Thymus (tissue), 11 donors: ENCODE measurements at regions not wholly inside any gene's neighbourhood (a gene's known extent, or its start where the extent isn't known, plus 50 kb on each side); places are given as distances from the start of the nearest gene placed in this dataset.

Source experiments
- DNase-seq, 9 donors: peaks; one replicate each; pipeline ENCODE4 v3.0.0-alpha.2; 2013; ENCODE audit warnings: low spot score in 9 of 9, low read depth in 6 of 9, missing footprints in 1 of 9
- H3K27ac ChIP-seq, 2 donors: one replicate each; pipeline ENCODE4 v1.5.1; 2013; ENCODE audit warnings: control low read depth in 1 of 2, low read depth in 1 of 2, low read length in 1 of 2, mild to moderate bottlenecking in 1 of 2, moderate library complexity in 1 of 2
- H3K27me3 ChIP-seq, 2 donors: one replicate each; pipeline ENCODE4 v1.5.1; 2013; ENCODE audit warnings: low read length in 1 of 2; ENCODE audit not compliant: control insufficient read depth in 2 of 2, insufficient read depth in 1 of 2
- H3K36me3 ChIP-seq, 2 donors: one replicate each; pipeline ENCODE4 v1.5.1; 2013; ENCODE audit warnings: low read length in 1 of 2, mild to moderate bottlenecking in 1 of 2, moderate library complexity in 1 of 2; ENCODE audit not compliant: control insufficient read depth in 2 of 2, insufficient read depth in 2 of 2
- H3K4me1 ChIP-seq, 2 donors: one replicate each; pipeline ENCODE4 v1.5.1; 2013; ENCODE audit warnings: low read length in 2 of 2; ENCODE audit not compliant: control insufficient read depth in 2 of 2, insufficient read depth in 2 of 2
- H3K4me3 ChIP-seq, 2 donors: one replicate each; pipeline ENCODE4 v1.5.1; 2013; ENCODE audit warnings: low read length in 2 of 2, control low read depth in 1 of 2, mild to moderate bottlenecking in 1 of 2
- H3K9me3 ChIP-seq, 2 donors: one replicate each; pipeline ENCODE4 v1.5.1; 2013; ENCODE audit warnings: low read length in 1 of 2, mild to moderate bottlenecking in 1 of 2; ENCODE audit not compliant: control insufficient read depth in 2 of 2, insufficient read depth in 1 of 2
- WGBS: extraction: QIAGEN DNeasy Blood & Tissue Kit; methylation state at CpG from one replicate; pipeline ENCODE4 v1.1.7; 2013; 5-methylcytosine and 5-hydroxymethylcytosine counted together
- donor health status: healthy.

- no peaks in the 10 kb centered on the region for H3K9me3 ChIP-seq
- peak in 4 of 9 donors; percentile 5 to 30 (median 7) for DNase-seq
- no peaks in the 10 kb centered on the region for H3K4me1 ChIP-seq
- no peaks in the 10 kb centered on the region for H3K36me3 ChIP-seq
- WGBS = 94% methylated on average over 6 of the region's 6 CpGs
- H3K27me3 ChIP-seq = no peaks in the 10 kb centered on the region
- no peak overlapping the region for H3K4me3 ChIP-seq
- H3K27ac ChIP-seq = no peak overlapping the region
Observed at GRCh38 chr16:79997257-79997656, 396.7 kb upstream of the MAF start.

- WGBS = 95% methylated on average over 3 of the region's 3 CpGs
- Histone ChIP-seq H3K4me1 (no peaks in the 10 kb centered on the region), H3K36me3 (no peaks in the 10 kb centered on the region), H3K9me3 (no peaks in the 10 kb centered on the region), H3K27me3 (no peaks in the 10 kb centered on the region), H3K4me3 (no peak overlapping the region), H3K27ac (no peak overlapping the region)
- DNase-seq = no peak
Observed at GRCh38 chr16:79996321-79996720, 395.8 kb upstream of the MAF start.

- Histone ChIP-seq H3K27me3 (no peaks in the 10 kb centered on the region), H3K4me3 (no peak overlapping the region), H3K9me3 (no peaks in the 10 kb centered on the region), H3K4me1 (no peaks in the 10 kb centered on the region), H3K36me3 (no peaks in the 10 kb centered on the region), H3K27ac (no peak overlapping the region)
- WGBS = 97% methylated on average over 7 of the region's 7 CpGs
- no peak for DNase-seq
Observed at GRCh38 chr16:79995315-79995714, 394.8 kb upstream of the MAF start.

- Histone ChIP-seq H3K27ac (no peak overlapping the region), H3K27me3 (no peaks in the 10 kb centered on the region), H3K36me3 (no peaks in the 10 kb centered on the region), H3K4me3 (no peak overlapping the region), H3K4me1 (no peaks in the 10 kb centered on the region), H3K9me3 (no peaks in the 10 kb centered on the region)
- DNase-seq = no peak
- 84% methylated on average over 5 of the region's 5 CpGs for WGBS
Observed at GRCh38 chr16:79994418-79994817, 393.9 kb upstream of the MAF start.

GRCh38 chr16:79993629-79994209, 393.2 kb upstream of the MAF start:
- H3K27me3 ChIP-seq = no peaks in the 10 kb centered on the region
- no peak overlapping the region for H3K27ac ChIP-seq
- H3K4me1 ChIP-seq = no peaks in the 10 kb centered on the region
- WGBS = 98% methylated on average over 5 of the region's 5 CpGs
- no peaks in the 10 kb centered on the region for H3K9me3 ChIP-seq
- H3K36me3 ChIP-seq = no peaks in the 10 kb centered on the region
- no peak overlapping the region for H3K4me3 ChIP-seq
- no peak for DNase-seq

- DNase-seq = no peak
- Histone ChIP-seq H3K4me1 (no peaks in the 10 kb centered on the region), H3K9me3 (no peaks in the 10 kb centered on the region), H3K4me3 (no peak overlapping the region), H3K36me3 (no peaks in the 10 kb centered on the region), H3K27me3 (no peaks in the 10 kb centered on the region), H3K27ac (no peak overlapping the region)
- WGBS = 95% methylated on average over 4 of the region's 4 CpGs
Observed at GRCh38 chr16:79991969-79992368, 391.4 kb upstream of the MAF start.

- Histone ChIP-seq H3K9me3 (no peaks in the 10 kb centered on the region), H3K4me3 (no peak overlapping the region), H3K27me3 (no peaks in the 10 kb centered on the region), H3K36me3 (no peaks in the 10 kb centered on the region), H3K27ac (no peak overlapping the region), H3K4me1 (no peaks in the 10 kb centered on the region)
- DNase-seq = no peak
- WGBS = 96% methylated on average over 3 of the region's 3 CpGs
Observed at GRCh38 chr16:79988721-79989220, 388.2 kb upstream of the MAF start.

GRCh38 chr16:79988089-79988488, 387.6 kb upstream of the MAF start:
- no peaks in the 10 kb centered on the region for H3K36me3 ChIP-seq
- no peaks in the 10 kb centered on the region for H3K27me3 ChIP-seq
- WGBS = 96% methylated on average over 3 of the region's 3 CpGs
- no peaks in the 10 kb centered on the region for H3K9me3 ChIP-seq
- no peak for DNase-seq
- H3K27ac ChIP-seq = no peak overlapping the region
- H3K4me1 ChIP-seq = no peaks in the 10 kb centered on the region
- no peak overlapping the region for H3K4me3 ChIP-seq

GRCh38 chr16:79986352-79986751, 385.8 kb upstream of the MAF start:
- DNase-seq = no peak
- no peaks in the 10 kb centered on the region for H3K27me3 ChIP-seq
- H3K27ac ChIP-seq = no peak overlapping the region
- H3K4me1 ChIP-seq = no peaks in the 10 kb centered on the region
- WGBS = 95% methylated on average over 4 of the region's 4 CpGs
- no peaks in the 10 kb centered on the region for H3K9me3 ChIP-seq
- H3K36me3 ChIP-seq = no peaks in the 10 kb centered on the region
- H3K4me3 ChIP-seq = no peak overlapping the region
